ENCODE measurements at regions not wholly inside any gene's neighbourhood (a gene's known extent, or its start where the extent isn't known, plus 50 kb on each side); places are given as distances from the start of the nearest gene placed in this dataset.

- TF ChIP-seq CTCF (IDR thresholded peaks at IDR 0.05; ENCODE audit: low read length) (no peak), EZH2 (optimal IDR thresholded peaks at IDR 0.05; ENCODE audit: low read depth, low read length) (no peak), EZH2phosphoT487 (IDR thresholded peaks at IDR 0.05; ENCODE audit: low read length) (no peak)
These were observed 248.2 kb upstream of the SLC39A10 start for GRCh38 chr2:195408811-195409210.
